Fibroblast of skin of abdomen (primary cell): ENCODE measurements at regions not wholly inside any gene's neighbourhood (a gene's known extent, or its start where the extent isn't known, plus 50 kb on each side); places are given as distances from the start of the nearest gene placed in this dataset.
"Not testable (repeated sequence)": the region's sequence is repeated elsewhere in the genome, so short reads cannot be mapped to it uniquely, and the experiment has no call there.

Experiments
- DNase-seq: peaks from one replicate; pipeline ENCODE4 v3.0.0-alpha.2; 2013

DNA sequence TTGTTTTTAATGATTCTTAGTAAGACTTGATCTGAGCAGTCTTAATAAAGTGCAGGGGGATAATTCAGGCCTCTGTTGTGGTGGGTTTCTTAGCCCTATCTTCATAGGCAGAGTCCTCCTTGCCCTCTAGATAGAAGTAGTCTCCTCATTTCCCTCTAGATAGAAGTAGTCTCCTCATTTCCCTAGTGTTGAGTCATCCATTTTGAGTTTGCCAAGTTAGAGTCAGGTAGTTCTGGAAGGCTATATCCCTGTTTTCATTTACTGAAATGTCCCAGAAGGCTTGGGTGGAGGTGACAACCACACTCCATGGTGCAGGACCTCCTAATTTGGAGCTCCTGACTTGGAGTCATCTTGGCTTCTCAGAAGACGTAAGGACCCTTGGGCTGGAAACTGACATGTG is 384.6 kb downstream of the MLLT3 start:
- DNase-seq: no peak

GRCh38 chr9:20236676-20237075 is 385.6 kb downstream of the MLLT3 start:
- DNase-seq: no peak

DNA sequence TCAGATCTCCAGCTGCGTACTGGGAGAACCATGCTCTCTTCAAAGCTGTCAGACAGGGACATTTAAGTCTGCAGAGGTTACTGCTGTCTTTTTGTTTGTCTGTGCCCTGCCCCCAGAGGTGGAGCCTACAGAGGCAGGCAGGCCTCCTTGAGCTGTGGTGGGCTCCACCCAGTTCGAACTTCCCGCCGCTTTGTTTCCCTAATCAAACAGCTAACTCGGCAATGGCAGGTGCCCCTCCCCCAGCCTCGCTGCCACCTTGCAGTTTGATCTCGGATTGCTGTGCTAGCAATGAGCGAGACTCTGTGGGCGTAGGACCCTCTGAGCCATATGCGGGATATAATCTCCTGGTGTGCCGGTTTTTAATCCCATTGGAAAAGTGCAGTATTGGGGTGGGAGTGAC is 387.1 kb downstream of the MLLT3 start:
- DNase-seq: not testable (repeated sequence)

DNA sequence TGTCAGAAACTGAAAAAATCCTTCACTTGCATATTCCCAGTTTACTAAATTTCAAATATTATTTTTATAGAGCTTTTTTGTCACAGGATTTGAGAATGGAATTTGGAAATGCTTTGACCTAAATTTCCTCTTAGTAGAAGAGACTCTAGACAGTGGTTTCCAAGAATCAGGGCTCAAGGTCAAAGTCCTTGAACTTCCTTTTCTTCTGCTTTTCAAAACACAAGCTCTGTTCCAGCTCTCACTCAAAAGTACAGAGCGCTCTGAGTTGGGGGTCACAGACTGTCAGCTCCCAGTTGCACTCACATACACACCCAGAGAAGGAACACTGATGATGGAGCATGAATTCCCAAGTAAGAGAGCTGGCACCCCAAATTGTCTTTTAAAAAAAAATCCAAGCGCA is 394.2 kb downstream of the MLLT3 start:
- DNase-seq: no peak

DNA sequence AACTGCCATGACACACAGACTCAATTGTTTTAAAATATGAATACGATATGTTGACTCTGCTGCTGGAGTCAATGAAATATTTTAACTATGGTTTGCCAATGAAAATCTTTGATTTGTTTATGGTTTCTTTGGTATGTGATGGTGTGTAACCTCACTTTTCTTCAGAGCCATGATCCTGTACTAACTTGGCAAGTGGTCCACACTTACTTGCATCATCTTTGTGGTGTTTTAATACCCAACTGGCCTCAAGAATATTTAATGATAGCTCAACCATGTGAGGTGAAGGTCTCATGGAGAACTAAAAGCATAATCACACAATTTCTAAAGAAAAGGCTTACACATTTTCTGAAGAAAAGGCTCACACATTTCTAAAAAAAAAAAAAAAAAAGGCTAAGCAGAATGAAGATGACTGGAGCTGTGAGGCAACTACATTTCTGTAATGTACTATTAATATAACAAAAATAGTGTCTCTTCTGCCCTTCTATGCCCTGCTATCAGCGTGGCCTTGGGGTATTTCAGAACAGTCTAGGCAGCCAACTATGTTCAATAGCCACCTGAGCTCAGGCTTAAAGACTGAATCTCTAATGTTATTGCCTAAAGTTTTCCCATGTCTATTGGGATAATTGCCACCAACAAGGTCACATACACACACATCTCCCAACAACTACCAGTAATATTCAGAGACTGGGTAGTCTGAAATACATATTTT is 395.0 kb downstream of the MLLT3 start:
- peak; percentile 36 for DNase-seq

DNA sequence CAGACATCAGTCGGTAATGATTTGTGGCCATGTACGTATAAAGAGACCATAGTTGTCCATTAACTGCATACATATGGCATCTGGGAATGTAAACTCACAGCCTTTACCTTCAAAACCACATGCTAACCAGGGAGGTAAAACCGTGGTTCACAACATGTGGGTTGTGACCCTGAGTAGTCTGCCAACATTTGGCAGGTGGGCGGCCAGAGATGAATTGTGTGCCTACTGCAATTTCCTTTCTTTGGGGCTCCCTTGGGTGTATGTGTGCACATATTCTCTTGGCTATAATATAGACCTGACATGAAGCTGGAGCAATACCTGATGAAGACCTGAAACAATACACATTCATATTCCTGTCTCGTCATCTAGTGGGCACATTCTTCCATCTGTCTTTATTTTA is 396.0 kb downstream of the MLLT3 start:
- DNase-seq: no peak

GRCh38 chr9:20225826-20226225 is 396.5 kb downstream of the MLLT3 start:
- no peak for DNase-seq

DNA sequence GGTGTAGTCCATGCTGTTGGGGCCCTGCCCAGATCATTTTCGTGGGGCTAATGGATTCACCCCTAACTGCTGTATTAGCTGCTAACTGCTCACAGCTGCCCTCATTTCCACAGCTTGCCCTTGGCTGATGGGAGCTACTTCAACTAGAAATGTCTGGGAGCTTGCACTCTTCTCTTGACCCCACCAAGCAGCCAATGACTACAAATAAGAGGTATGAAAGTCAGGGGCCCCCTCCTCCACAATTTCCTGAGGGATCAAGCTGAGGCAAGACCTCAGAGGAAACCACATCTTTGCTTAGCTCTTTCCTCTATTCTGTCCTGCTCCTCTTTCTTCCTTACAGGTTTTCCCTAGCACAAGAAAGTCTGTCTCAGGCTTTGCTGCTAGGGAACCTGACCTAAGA is 397.5 kb downstream of the MLLT3 start:
- peak; percentile 25 for DNase-seq

- DNase-seq: peak; percentile 62
Measured at GRCh38 chr9:20220286-20220685, 402.0 kb downstream of the MLLT3 start.

DNA sequence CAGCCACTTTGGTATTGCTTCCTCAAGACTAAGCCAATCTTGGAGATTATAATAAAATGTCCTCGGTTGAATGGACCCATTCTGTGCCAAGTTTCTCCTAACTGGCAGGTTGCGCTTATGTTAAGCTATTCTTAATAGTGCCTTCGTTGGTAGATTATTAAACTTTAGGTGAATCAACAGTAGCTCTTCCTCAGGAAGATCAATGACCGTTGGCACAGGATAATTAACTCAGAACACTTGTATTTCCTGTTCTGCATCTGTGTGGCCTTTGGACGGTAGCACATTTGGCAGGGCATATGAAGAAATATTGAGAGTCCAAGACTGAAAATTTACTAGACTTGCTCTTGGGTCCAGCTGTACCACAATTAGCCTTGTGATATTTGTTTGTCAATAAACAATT is 402.9 kb downstream of the MLLT3 start:
- no peak for DNase-seq

GRCh38 chr9:20217596-20217995 is 404.7 kb downstream of the MLLT3 start:
- no peak for DNase-seq

DNA sequence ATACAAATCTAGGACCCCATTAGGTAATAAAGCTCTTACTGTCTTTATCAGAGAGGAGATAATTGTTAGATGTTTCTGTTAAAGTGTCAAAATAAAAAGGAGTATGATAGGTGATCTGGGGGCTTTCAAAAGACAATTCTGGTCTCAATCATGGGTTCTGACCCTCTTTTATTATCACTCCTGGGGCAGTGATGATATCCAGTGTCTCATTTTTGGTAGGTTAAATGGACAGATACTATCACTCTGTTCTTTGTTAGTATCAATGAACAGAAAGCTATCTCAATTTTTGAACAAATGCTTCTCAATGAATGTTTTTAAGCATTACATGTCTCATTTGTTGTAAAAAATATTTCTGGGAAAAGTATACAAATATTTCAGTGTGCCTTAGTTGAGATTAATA is 405.9 kb downstream of the MLLT3 start:
- no peak for DNase-seq

- DNase-seq: no peak
Measured at GRCh38 chr9:20215552-20215951, 406.7 kb downstream of the MLLT3 start.

DNA sequence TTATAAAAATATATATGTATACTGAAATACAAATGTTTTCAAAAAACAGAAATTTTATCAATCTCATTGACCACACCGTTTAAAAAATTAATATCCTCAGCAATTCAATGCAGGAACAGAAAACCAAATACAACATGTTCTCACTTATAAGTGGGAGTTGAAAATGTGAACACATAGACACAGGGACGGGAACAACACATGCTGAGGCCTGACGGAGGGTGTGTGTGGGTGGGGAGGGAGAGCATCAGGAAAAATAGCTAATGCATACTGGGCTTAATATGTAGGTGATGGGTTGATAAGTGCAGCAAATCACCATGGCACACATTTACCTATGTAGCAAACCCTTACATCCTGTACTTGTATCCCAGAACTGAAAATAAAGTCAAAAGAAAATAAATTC is 409.5 kb downstream of the MLLT3 start:
- DNase-seq: no peak

DNA sequence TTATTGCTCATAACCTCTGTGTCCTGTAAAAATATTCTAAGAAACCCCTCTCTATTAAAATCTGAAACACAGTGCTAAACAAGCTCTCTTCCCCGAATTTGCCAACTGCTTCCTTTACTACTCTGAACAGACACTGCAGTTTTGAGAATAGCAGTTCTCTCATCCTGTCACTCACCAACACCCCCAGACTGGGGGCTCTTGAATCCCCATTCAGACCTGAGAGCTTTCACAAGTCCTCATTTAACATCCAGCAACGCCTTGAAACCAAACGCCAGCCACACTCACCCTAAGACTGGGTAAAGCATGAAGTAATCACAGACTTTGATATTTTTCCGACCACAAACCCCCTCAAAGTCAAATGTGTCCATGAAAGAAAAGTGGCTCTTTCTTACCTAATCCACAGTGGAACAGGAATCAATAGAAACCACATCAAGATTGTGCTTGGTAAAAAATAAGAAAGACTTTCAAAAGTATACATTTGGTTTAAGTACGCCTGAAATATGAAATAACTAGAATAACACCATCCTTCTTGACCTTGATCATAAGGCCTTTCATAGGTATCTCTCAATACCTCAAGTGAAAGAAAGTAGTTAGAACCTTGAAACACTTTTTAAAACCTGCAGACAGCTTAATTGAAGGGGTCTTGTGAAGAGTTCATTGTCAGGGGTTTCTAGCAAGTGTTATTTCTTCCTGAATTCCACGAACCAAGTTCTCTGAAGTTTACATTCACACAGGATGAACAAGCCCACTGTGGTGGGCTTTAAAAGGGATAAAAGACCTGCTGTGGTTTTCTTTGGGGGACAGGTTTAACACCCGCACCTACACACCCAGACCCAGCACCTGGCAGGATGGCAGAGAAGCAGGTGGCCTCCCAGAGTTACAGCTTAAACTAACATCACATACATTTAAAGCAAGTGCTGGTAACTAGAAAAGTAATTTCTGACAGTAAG is 412.6 kb downstream of the MLLT3 start:
- DNase-seq: no peak

GRCh38 chr9:20208961-20209371 is 413.3 kb downstream of the MLLT3 start:
- DNase-seq: no peak

GRCh38 chr9:20208226-20208625 is 414.1 kb downstream of the MLLT3 start:
- DNase-seq: no peak

- no peak for DNase-seq
Measured at GRCh38 chr9:20207176-20207575, 415.1 kb downstream of the MLLT3 start.

- peak; percentile 60 for DNase-seq
Measured at GRCh38 chr9:20205821-20206220, 416.5 kb downstream of the MLLT3 start.

GRCh38 chr9:20200991-20201431 is 412.2 kb upstream of the SLC24A2 start:
- no peak for DNase-seq

DNA sequence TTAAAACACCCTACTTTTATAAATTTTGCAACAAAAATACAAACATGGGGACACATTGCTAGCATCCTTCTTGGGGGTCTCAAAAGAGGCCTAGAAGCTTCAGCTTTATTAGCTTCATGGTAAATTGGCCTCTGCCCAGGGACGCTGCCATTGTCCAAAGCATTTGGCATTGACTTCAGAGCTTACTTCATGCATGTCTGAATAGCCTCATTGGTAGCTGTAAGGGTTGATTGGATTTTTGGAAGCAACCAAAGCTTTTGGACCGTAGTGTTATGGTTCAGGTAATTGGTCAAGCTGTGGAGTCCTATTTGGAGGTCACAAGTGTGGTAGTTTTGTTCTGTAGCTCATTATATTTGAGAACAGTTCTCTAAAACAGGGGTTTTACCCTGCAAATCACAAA is 411.7 kb upstream of the SLC24A2 start:
- DNase-seq: no peak

DNA sequence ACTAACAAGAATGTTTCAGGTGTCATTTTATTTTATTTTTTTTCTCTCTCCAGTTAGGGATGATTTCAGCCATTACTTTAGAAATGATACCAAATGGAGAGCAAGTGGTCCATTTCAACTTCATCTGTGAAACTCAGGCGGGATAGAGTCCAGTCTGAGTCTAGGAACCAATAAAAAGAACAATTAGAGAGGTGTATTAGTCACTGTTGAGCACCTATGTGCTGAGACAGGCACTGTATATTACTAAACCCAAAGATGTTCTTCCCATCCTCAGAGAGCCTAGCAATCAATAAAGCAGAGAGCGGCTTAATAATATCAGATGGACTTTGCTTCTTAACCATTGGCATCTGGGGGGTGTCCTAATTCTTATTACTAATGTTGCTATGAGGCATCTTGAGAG is 410.3 kb upstream of the SLC24A2 start:
- DNase-seq: no peak

DNA sequence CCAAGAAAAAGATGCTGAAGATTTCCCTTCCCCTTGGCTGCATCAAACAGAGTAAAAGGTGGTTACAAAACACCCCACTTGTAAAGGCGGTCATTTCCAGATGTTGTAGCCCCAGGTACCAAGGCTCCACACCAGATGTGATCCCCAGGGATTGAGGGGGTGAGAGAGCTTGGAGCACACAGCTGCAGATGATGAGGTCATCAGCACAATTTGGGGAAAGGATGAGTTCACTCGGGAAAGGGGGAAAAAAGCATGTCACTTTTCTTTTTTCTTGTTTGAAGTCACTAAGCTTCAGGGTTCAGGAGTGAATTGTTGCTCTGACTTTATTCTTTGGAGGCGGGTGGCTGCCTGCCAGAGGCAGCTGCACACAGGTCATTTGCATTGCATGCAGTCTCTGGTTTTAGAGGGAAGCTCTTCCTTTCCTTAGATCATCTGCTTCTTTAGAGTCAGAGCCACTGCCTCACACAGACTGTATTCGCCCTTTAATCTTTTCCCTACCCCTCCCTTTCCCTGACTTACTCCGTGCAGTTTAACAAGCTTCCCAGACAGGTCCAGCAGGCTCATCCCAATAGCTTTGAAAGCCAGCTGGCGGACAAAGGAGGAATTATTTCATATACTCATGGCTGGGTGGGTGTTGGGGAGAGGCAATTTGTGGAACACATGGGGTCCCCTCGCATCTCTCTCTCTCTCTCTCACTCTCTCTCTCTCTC is 409.3 kb upstream of the SLC24A2 start:
- peak; percentile 22 for DNase-seq
